HG02884 (cell line): ENCODE measurements at regions not wholly inside any gene's neighbourhood (a gene's known extent, or its start where the extent isn't known, plus 50 kb on each side); places are given as distances from the start of the nearest gene placed in this dataset.

Experiments
- ATAC-seq: cut with Tn5 transposase; IDR thresholded peaks from one replicate; pipeline ENCODE4 v1.9.1; 2021; ENCODE audit warnings: mild to moderate bottlenecking, moderate library complexity; ENCODE audit not compliant: unreplicated experiment

DNA sequence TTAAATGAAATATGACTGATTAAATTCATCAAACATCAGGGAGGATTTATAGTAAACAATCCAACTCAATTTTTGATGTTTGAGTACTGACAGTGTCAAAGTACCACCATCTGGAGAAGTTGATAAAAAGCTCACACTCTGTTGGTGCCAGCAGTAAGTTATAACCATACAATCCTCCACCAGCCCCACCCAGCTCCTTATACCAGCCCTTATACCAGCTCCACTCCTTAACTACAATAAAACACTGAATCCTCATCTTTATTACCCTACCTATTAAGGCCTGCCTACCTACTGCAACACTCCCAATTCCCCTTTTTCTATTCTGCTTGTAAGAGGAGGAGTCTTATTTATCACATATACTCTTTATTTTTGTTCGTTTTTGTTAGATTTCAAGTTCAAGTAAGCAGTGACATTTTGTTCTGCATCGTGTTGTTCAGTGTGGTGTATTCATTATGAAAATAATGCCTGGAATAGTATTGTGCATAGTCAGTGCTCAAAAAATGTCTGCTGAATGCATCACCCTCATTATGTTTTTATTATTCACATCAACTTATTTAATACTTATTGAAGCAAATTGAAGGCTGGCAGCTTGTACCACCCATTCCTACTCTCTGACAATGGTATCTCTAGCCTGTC is 954.7 kb upstream of the ADGRB3 start:
- ATAC-seq, result no peak

DNA sequence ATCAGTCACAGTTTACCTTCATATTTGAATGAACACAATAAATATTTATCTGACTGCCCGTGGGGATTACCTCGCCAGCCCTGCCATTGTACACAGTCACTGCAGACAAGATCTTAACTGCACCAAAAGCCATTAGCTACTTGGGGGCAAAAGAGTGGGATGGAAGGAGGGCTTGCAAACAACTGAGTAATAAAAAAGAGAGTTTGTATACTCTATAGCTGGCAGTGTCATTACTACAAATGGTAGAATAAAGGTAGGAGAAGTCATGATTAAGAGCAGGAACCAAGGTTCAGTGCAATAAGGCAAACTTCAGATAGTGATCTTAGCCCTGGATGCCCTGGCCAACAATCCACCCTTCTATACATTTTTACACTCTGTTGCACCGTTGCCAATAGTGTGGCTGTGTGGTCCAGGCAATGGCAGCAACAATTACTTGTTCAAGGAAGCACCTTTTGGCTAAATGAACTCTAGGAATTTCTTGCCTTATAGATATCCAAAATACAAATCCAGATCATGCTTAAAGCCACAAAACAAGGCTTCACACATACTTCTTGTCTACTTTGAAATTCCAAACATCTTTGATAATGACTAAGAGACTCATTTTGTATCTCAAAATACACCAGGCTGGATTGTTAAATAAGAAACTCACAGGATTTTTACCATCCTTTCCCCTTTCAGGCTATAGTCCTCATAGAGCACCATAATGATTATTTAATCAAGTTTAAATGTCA is 955.4 kb upstream of the ADGRB3 start:
- no peak for ATAC-seq

- ATAC-seq, result no peak
These were observed 958.2 kb upstream of the ADGRB3 start for GRCh38 chr6:67676892-67677291.

DNA sequence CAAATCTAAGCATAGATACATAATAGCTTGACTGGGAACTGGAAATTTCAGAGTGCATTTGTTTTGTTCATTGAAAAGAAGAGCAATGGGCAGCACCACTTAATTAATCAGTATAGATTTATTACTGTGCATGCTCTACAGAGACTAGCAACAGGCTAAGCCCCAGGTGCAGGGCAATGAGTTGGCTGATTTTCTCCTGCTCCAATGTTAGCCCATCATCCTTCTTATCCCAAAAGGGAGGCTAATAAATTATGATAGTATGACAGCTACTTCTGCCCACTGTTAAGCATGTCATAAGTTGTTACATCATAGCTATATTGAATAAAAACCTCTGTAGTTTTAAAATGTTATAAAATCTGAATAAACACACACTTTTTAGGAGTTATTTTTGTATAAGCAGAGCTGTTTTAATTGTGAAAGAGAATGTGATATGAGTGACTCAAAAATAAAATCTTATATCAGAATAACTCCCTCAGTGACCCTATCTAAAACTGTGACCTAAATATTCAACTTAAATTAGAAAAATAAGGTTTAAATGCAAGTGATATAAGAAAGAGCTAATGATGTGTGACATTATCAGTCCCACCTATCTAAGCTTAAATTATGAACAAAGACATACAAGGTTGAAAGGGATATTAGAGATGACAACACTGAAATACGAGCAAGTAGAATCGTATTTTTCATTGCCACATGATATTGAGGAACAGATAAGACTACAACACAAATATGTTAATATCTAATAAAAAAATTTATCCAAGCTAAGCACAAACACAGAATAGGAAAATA is 967.3 kb upstream of the ADGRB3 start:
- ATAC-seq, result no peak

GRCh38 chr6:67666177-67666964 is 968.7 kb upstream of the ADGRB3 start:
- no peak for ATAC-seq

GRCh38 chr6:67664942-67665341 is 970.1 kb upstream of the ADGRB3 start:
- no peak for ATAC-seq

DNA sequence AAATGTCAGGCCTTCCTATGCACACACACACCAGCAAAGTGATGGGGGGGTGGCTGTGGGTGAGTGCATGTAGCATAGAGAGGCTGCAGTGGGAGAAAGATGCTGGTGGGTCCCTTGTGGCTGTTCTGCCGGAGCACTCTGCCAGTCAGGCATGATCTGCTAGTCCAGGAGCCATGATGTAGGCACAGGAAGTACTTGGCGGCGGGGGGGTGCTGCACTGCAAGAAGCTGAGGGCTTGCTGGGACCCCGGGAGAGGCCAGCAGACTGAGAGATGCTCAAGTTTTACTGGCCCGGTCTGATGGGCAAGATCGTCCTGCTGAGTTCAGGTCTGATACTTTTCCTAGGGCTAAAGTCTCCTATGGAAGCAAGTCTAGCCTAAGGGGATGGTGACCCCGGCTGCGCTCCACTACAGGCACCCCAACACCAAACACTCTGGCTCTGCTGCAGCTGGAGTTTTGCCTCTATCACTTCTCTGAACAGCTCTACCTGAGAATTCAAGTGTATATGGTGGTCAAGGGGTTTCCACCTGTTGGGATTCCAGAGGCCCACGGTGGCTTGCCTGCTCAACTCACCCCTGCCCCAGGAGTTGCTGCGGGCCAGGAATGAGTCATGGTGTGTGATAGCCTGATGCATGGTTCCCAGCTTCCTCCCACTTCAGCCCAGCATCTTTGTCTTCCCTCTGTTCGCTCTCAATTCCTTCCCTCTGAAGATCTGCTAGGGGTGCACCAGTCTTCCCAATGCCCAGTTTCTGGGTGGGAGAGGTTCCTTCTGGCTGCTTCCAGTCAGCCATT is 971.8 kb upstream of the ADGRB3 start:
- ATAC-seq, result no peak

- no peak for ATAC-seq
These were observed 981.5 kb upstream of the ADGRB3 start for GRCh38 chr6:67653561-67653960.

- no peak for ATAC-seq
These were observed 988.5 kb upstream of the ADGRB3 start for GRCh38 chr6:67646550-67646949.

DNA sequence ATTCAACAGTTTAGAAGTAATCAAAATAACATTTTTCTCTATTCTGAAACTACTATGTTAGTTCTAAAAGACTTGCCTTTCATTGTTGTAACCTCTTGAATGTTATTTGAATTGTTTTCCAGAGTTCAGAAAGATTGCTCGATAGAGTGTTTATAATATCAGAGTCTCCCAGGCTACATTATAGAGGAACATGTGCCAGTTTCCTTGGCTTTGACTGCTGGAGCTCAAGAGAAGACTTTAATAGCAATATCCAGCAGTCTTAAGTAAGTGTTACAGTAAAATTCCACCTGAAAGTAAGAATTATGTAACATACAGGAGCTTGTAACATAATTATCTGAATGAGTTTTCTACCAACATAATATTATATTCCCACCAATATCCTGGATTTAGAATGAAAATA is 991.8 kb upstream of the ADGRB3 start:
- no peak for ATAC-seq

- no peak for ATAC-seq
These were observed 992.5 kb upstream of the ADGRB3 start for GRCh38 chr6:67642582-67642981.

GRCh38 chr6:67640484-67640883 is 994.6 kb upstream of the ADGRB3 start:
- ATAC-seq, result no peak

DNA sequence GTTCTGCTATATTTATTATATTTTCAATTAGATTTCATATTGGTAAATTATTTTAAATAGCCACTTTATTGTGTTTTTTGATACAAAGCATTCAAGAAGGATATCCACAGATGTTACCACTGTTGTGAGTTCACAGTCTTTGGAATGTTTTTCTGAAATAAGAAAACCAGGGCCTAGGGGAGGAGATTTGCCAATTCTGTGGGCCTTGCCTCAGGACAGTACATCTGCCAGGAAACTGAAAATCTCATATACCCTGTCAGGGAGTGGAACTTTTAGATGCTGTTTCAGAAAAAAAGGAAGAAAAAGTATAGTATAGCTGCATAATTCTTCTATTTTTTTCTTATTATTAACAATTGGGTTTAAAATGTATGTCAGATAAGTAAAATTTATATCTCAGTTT is 995.9 kb upstream of the ADGRB3 start:
- no peak for ATAC-seq

- no peak for ATAC-seq
These were observed 1000.9 kb upstream of the ADGRB3 start for GRCh38 chr6:67634199-67634598.

DNA sequence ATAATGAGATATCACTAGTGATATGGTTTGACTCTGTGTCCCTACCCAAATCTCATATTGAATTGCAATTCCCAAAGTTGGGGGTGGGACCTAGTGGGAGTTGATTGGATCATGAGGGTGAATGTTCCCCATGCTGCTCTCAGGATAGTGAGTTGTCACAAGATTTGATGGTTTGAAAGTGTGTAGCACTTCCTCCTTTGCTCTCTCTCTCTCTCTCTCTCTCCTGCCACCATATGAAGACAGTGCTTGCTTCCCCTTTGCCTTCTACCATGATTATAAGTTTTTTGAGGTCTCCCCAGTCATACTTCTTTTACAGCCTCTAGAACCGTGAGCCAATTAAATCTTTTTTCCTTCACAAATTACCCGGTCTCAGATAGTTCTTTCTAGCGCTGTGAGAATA is 1002.0 kb upstream of the ADGRB3 start:
- ATAC-seq, result no peak

DNA sequence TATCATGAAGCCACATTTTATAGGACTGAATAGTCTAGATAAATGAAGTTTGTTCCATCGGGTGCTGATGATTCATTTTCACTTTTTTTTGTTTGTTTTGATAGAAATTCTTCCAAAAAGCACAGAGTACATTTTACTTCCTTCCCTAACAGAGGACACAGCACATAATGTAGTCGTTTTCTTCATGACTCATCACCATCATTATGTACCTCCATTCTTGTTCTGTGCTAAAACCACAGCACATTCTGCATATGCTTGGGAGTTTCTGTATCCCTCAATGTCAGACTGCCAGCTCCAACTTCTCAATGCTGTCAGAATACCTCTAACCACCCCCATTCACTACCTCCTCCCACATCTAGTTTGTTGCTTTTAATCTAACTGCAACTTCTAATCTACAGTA is 1004.9 kb upstream of the ADGRB3 start:
- no peak for ATAC-seq

GRCh38 chr6:67629258-67629657 is 1005.8 kb upstream of the ADGRB3 start:
- no peak for ATAC-seq

GRCh38 chr6:67615796-67616195 is 1019.3 kb upstream of the ADGRB3 start:
- ATAC-seq, result no peak

DNA sequence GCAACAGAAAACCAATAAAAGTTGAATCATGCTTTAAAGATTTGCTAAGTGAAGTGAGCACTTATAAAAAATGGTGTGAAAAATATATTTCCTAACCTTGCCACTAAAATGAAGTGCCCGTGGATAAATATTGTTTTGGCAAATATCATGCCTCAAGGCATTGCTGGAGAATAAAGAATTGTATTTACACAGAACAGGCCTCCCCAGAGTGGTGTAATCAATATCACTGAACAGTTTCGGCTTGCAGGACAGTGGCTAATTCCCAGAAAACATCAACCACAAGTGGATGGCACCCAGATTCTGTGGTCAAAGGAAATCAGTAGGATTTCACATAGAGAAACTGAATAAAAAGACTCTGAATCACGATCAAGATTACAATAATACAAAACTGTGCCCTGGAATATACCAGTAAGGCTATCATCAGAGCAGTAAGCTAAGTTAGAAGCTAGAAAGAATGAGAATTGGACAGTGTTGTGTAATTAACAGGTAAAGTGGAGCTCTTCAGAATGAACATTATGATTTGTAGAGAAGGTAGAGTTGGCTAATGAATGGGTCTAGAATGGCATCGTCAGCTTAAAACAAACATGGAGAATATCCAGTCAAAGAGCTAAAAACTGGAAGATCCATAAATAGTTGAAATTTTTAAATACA is 1026.9 kb upstream of the ADGRB3 start:
- no peak for ATAC-seq
